HG03135 (cell line): ENCODE measurements at regions not wholly inside any gene's neighbourhood (a gene's known extent, or its start where the extent isn't known, plus 50 kb on each side); places are given as distances from the start of the nearest gene placed in this dataset.
"Not testable (repeated sequence)": the region's sequence is repeated elsewhere in the genome, so short reads cannot be mapped to it uniquely, and the experiment has no call there.

Experiments used
- ATAC-seq: cut with Tn5 transposase; IDR thresholded peaks from one replicate; pipeline ENCODE4 v1.9.1; 2021; ENCODE audit warnings: mild to moderate bottlenecking, moderate library complexity; ENCODE audit not compliant: unreplicated experiment

DNA sequence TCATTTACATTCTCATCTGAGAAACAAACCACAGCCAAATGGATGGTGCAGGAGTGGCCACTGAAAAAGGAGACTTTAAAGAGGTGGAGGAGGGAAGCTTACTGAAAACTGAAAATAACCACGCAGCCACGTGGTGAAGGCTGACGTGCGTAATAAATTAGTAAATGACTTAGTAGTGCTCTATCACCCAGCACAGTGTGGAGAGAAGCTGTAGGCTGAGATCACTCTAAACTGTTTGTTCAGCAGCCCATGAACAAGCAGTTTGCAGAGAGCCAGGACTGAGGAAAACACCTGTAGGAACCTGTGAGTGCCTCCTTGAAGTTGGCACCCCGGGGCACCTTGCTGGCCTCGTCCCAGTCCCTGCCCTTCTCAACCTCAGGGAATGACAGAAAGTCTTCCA is 193.0 kb downstream of the TXNL1 start:
- no peak for ATAC-seq

DNA sequence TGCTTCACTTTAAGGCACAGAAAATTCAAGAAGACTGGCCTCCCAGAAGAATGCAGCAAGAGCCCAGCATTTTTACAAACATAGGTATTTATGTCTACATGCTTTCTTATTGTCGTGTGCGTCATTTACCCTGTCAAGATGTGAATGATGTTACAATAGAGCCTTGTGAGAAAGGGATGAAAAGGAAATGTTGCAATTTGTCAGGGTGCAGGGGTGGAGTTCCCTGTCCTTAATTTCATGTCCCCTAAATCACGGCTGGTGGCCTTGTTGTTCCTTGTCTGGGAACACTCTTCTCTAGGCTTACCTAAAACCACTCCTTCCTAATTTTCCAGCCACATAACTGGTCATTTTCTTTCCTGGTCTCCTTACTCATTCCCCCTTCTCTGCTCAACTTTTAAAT is 194.2 kb downstream of the TXNL1 start:
- ATAC-seq, result no peak

DNA sequence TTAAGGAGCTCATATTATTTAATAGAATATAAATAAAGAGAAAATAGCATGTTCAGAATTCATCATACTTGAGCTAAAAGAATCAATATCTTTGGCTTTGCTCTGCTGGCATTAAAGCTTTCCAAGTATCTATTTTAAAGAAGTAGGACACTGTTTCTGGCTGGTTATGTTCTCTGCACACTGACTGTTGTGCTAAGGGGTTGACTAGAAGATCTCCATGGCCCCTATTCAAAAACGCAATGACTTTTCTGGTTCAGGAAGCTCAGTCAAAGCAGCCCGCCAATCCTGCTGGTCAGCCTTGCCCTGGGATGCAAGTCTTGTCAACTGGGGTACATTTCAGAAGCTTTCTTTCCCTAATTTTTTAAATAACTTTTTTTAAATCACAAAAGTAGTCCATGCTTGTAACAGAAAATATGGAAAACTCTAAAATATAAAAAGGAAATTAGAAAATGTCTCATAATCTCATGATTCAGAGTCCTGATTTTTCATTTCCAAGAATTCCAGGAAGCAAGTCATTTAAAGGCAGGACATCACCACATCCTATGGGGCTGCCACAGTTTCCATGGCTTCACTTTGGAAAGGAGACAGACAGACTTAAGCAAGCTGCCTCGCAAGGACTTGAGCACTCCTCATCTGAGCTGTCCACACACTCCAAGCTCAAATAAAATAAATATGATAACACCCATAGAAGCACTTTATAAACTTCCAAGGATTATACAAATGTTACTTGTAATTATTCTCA is 195.1 kb downstream of the TXNL1 start:
- no peak for ATAC-seq

DNA sequence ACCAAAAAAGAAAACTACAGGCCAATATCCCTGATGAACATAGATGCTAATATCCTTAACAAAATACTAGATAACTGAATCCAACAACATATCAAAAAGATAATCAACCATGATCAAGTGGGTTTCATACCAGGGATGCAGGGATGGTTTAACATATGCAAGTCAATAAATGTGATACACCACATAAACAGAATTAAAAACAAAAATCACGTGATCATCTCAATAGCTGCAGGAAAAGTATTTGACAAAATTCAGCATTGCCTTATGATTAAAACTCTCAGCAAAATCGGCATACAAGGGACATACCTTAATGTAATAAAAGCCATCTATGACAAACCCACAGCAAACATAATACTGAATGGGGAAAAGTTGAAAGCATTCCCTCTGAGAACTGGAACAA is 199.9 kb downstream of the TXNL1 start:
- ATAC-seq, result not testable (repeated sequence)

DNA sequence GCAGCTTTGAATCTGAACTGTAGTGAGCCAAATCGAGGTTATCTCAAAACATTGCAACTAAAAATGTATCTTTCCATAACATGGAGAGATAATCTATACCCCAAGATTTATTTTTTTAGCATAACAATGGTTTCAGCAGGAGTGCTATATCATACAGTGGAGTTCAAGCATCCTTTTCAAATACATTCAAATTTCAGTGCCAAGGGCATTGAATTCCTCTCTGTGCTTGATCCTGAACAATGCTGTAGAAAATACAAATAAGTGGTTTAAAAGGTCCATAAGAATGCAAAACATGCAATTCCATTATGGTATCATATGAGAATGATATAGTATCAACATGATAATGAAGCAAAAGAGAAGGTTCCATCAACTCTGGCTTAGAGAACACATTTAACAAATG is 201.7 kb downstream of the TXNL1 start:
- ATAC-seq, result no peak

DNA sequence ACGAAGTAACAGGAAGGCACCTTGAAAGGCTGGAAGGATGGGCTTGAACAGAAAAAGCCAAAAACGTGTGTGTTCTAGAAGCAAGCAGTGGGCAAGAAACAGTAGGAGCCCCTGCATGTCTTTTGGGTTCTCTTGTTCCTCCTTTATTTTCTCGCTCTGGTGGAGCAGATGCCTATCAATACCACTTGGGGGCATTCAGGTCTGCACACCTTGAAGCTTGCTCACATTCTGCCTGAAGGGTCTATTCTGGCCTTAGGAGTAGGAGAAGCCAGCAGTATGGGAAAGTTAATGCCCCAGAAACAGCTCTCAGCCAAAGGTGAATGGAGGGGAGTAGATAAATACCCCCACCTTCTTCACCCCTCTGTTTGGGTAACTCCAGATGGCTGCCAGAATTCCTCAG is 204.5 kb downstream of the TXNL1 start:
- no peak for ATAC-seq

DNA sequence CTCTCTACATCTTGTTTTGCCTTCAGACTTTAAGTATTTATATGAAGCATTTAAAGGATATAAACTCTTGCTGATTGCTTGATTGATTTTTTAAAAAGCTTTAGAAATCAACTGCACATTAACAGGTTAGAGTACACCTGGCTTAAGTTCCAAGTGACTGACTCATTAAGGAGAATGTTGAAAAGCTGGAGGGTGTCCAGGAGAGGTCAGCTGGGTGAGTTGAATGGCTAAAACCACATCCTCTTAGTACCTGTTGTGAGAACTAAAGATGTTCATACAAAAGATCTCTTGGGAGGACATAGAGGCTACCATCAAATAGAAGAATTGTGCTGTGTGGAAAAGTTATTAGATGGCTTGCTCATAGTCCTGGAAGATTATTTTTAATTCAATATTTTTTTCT is 206.8 kb downstream of the TXNL1 start:
- ATAC-seq, result no peak

DNA sequence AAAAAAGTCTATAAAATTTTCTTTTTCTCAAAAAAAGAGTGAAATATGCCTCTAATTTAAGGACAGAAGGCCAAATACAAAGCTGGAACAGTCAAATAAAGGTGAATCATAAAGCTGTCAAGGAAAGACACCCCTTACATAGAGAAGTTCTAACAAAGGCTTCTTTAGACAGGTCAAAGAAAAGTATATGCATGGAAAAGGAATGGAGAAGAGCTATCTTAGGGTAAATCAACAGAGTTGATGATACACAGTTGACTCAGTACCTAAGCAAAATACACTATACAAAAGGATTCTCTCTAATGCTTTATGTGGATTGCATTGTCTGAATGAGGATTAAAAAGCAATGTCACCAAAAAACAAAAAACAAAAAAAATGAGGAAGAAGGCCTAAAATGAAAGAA is 214.8 kb downstream of the TXNL1 start:
- ATAC-seq, result no peak

DNA sequence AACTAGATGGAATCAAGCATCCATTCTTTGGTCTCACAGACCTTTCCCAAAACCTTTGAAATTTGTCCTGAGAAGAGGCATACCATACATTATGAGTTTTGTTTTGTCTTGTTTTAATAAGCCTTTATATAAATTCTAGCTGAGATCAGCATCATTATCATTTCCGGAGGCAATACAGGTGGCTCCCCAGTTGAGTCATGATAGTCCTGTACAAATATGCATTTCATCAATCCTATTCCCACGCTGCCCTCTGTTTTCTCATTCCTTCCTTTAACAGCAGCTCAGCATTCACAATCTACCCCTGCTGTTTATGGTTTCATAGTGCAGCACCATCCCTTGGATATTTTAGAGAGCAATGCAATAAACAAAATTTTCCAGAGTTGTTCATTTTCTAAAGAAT is 216.7 kb downstream of the TXNL1 start:
- ATAC-seq, result no peak

DNA sequence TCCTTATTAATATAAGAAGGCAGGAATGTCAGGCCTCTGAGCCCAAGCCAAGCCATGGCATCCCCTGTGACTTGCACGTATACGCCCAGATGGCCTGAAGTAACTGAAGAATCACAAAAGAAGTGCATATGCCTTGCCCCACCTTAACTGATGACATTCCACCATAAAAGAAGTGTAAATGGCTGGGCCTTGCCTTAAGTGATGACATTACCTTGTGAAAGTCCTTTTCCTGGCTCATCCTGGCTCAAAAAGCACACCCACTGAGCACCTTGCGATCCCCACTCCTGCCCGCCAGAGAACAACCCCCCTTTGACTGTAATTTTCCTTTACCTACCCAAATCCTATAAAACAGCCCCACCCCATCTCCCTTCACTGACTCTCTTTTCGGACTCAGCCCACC is 217.5 kb downstream of the TXNL1 start:
- not testable (repeated sequence) for ATAC-seq

DNA sequence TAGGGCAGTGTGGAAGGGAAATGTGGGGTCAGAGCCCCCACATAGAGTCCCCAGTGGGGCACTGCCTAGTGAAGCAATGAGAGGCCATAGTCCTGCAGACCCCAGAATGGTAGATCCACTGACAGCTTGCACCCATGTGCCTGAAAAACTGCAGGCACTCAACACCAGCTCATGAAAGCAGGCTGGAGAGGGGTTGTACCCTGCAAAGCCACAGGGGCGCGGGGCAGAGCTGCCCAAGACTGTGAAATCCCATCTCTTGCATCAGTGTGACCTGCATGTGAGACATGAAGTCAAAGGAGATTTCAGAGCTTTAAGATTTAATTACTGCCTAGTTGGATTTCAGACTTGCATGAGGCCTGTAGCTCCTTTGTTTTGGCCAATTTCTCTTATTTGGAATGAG is 224.0 kb downstream of the TXNL1 start:
- no peak for ATAC-seq

DNA sequence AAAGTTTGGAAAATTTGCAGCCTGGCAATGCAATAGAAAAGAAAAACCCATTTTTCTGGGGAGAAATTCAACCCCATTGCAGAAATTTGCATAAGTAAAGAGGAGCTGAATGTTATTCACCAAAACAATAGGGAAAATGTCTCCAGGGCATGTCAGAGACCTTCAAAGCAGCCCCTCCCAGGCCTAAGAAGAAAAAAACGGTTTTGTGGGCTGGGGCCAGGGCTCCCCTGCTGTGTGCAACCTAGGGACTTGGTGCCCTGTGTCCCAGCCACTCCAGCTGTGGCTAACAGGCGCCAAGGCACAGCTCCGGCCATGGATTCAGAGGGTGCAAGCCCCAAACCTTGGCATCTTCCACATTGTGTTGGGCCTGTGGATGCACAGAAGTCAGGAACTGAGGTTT is 224.5 kb downstream of the TXNL1 start:
- ATAC-seq, result no peak

DNA sequence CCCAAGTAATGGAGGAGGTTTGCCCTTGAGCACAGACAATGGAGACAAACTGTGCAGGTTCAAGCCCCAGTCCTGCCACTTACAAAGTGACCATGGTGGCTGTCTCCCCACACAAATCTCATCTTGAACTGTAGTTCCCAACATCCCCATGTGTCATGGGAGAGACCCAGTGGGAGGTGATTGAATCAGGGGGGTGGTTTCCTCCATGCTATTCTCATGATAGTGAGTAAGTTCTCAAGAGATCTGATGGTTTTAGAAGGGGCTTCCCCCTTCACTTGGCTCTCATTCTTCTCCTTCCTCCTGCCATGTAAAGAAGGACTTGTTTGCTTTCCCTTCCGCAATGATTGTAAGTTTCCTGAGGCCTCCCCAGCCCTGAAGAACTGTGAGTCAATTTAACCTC is 225.4 kb downstream of the TXNL1 start:
- no peak for ATAC-seq

DNA sequence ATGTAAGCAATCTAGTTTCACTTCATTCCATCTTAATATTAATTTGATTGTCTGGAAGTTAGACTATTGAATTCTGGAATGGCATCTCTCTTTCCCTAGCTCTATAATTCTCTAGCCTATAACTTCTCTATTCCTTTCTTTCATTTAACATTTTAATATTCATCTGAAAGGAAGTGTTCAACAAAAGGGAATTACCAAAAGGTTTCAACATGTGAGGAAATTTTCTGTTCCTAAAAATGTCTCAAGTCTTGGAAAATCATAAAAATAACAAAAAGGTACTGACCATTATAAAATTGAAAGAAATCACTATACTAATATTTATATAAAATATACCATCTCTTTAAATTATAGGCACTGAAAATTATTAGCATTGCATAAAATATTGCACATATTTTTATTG is 228.7 kb downstream of the TXNL1 start:
- ATAC-seq, result no peak

DNA sequence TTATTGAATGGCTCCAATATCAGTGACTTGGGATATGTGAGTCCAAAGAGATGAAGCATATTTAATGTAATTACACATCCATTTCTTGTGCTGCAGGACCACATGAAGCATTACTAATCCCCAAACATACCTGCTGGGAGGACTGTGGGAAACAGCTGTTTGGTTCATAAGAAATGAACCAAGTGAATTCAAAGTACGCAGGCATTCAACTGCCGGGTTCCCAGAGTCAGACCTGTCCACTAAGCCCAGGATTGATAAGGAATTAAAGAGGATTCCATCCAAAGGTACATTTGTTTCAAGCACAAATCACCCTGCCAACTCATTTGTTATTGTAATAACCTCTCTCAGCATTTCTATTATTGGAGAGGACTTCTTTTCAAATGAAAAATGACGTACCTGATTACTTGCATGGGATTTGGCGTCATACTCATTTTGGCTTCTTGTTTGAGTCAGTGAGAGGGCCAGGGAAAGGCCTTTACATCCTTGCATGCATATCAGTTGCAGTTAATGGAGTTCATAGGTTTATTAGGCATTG is 230.7 kb downstream of the TXNL1 start:
- no peak for ATAC-seq

DNA sequence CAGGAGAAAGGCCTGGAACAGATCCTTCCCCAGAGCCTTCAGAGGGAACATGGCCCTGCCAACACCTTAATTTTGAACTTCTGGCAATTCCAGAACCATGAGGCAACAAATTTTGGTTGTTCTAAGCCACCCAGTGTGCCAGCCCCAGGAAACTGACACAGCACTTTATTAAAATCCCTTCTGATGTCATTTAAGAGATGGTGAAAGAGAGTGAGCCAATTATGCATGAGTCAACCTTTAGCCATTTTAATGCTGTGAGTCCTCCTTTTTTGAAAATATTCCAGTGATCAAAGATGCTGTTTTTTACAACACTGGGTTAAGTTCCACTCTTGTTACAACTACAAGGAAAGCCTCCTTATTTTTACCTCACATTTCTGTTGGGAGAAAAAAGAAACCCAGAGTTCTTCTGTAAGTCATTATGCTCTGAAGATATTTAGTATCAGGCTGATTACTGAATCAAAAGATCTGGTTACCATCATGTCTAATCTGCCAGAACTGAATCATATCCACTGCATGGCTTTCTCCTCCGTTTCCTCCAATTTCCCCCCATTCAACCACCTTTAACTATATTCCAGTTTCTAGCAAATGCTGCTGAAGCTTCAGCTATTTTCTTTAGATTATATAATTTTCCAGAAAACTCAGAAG is 235.4 kb downstream of the TXNL1 start:
- ATAC-seq, result no peak

DNA sequence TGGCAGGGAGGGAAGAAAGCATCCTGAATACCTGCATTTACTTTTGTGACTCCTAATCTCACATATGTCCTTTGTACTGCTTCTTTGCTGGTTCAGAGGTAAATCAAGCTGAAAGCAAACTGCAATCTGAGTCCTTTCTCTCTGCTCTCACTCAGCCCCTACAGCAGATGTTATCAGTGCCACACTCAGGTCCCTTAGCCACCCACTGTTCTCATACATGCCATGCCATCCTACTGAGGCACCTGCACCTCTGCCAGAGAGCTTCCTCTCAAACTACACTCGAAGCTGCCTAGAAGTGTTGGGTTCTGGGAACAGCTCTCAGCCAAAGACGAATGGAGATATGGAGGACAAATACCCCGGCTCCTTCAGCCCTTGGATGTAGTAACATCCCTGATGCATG is 244.5 kb downstream of the TXNL1 start:
- ATAC-seq, result no peak

DNA sequence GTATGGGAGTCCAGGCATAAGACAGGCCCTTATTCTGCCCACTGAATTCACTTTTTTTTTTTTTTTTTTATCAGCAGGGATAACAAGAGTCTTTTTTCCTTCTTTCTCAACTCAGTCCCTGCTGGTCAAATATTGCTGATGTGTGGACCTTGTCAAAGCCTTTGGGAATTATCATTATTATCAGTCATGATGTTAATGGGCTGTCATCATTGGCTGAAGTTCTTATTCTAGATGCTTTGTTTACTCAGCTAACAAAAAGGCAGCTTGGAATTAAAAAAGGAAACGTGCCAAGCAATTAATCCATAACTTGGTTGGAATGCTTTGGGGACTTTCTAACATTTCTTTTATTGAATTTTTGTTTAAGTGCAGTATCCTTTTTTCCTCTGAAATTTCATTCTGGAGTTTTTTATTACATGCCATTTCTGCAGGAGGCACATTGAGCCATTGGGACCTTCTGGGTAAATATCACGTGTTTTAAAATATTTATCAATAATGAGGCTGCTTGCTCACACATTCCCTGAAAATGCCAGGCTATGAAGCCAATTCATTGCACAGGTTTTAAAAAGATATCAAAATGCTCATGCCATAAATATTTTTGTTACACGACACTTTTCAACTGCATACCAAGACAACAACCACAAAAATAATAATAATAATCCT is 246.3 kb downstream of the TXNL1 start:
- ATAC-seq, result no peak

DNA sequence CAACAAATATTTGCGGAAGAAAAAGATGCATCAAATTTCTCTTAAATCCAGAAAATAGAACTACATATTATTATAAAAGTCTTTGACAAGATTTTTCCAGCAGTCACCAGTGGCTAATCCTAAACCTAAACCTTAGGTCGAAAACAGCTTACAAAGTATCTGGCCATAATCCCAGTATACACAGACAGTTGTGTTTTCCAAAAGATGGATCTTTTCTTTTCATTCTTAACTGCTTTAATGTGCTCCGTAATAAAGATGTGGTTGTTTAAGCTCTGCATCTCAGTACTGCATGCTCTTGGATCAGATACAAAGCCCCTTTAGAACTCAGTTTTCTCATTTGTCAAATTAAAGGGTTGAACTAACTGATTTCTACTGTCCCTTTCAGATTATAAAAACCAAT is 247.8 kb downstream of the TXNL1 start:
- no peak for ATAC-seq

DNA sequence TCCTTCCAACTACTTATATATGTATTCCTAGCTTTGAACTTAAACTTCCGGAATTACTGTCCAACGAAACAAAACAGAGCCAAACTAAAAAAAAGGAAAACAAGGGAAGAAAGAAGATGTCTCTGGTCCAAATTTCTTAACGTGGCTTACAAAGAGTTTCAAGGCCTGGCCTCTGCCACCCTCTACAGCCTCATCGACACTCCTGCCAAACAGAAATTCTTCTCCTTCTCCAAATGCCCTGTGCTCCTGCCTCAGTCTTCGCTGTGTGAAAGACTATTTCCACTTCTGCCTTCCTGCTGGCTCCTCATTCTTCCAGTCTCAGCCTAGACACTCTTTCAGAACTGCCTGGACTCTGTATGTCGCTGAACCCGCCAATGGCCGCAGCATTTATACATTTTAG is 249.2 kb downstream of the TXNL1 start:
- ATAC-seq, result no peak

DNA sequence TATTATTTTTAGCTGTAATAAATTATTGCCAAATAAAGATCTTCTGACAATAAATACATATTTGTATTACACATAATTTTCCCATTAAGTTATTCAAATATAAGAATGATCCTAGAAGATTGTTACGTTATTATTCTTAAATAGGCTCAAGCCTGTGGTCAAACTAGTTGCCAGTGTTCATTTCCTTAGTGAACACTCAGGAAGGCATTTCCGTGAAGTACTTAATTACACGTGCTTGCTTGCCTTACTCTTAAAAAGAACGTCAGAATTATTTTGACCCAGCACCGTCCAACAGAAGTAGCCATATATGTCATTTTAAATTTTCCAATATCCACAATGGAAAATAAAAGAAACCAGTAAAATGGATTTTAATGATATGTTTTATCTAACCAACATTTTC is 249.8 kb downstream of the TXNL1 start:
- no peak for ATAC-seq

DNA sequence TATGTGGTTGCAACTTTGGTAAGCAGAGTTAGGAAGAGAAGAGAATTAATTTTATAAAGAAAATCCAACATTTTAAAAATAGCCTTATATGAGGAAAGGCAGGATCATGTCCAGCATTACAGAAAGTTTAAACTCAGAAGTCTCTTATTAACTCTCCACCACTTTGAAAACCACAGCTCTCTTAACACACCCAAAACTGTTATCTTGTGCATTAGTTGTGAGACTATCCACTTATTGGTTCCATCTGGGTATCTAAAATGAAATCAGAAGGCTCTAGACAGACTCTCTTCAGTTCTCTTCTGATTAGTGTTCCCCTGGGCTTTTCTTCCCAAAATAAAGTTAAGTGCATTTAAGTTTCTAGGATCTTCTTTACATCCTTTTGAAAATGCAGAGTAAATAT is 251.5 kb downstream of the TXNL1 start:
- ATAC-seq, result no peak
